ENCODE measurements at regions not wholly inside any gene's neighbourhood (a gene's known extent, or its start where the extent isn't known, plus 50 kb on each side); places are given as distances from the start of the nearest gene placed in this dataset.
"Not testable (repeated sequence)": the region's sequence is repeated elsewhere in the genome, so short reads cannot be mapped to it uniquely, and the experiment has no call there.

DNA sequence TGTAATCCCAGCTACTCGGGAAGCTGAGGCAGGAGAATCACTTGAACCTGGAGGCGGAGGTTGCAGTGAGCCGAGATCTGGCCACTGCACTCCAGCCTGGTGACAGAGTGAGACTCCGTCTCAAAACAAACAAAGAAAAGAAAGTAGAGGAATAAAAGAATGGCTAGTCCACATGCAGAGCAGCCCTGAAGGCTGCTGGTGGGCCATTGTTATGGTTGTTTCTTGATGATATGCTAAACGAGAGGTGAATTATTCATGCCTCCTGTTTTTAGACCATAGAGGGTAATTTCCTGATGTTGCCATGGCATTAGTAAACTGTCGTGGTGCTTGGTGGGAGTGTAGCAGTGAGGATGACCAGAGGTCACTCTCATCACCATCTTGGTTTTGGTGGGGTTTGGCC lies 53.3 kb upstream of the DHRSX start:
- TF ChIP-seq ZFX (IDR thresholded peaks at IDR 0.05; ENCODE audit: borderline replicate concordance), result not testable (repeated sequence)
- TF ChIP-seq, protein P1, sequence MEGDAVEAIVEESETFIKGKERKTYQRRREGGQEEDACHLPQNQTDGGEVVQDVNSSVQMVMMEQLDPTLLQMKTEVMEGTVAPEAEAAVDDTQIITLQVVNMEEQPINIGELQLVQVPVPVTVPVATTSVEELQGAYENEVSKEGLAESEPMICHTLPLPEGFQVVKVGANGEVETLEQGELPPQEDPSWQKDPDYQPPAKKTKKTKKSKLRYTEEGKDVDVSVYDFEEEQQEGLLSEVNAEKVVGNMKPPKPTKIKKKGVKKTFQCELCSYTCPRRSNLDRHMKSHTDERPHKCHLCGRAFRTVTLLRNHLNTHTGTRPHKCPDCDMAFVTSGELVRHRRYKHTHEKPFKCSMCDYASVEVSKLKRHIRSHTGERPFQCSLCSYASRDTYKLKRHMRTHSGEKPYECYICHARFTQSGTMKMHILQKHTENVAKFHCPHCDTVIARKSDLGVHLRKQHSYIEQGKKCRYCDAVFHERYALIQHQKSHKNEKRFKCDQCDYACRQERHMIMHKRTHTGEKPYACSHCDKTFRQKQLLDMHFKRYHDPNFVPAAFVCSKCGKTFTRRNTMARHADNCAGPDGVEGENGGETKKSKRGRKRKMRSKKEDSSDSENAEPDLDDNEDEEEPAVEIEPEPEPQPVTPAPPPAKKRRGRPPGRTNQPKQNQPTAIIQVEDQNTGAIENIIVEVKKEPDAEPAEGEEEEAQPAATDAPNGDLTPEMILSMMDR (IDR thresholded peaks at IDR 0.05), result not testable (repeated sequence)
